ENCODE measurements at regions not wholly inside any gene's neighbourhood (a gene's known extent, or its start where the extent isn't known, plus 50 kb on each side); places are given as distances from the start of the nearest gene placed in this dataset.

GRCh38 chr22:48691431-48691851, 1136.2 kb downstream of the BRD1 start:
- TF ChIP-seq EZH2 (IDR thresholded peaks at IDR 0.05; ENCODE audit: insufficient read depth, poor library complexity, severe bottlenecking) (no peak), EZH2phosphoT487 (IDR thresholded peaks at IDR 0.05; ENCODE audit: insufficient read depth, low read depth) (no peak)
